Activated CD4-positive, alpha-beta memory T cell treated with anti-CD3 and anti-CD28 coated beads, Interleukin-2, amount 10 ng/mL, durations not matched to agents 7 days and 5 days (primary cell): ENCODE measurements at regions not wholly inside any gene's neighbourhood (a gene's known extent, or its start where the extent isn't known, plus 50 kb on each side); places are given as distances from the start of the nearest gene placed in this dataset.

Source experiments
- CTCF ChIA-PET: fragments of 350-600 bp; sonication (Branson Sonifier 250); formaldehyde crosslinking; loops from one replicate; lab custom pipeline; 2021; ENCODE audit warnings: antibody characterized with exemption, inconsistent platforms; lab: Charles Lee
- POLR2A ChIA-PET: fragments of 350-600 bp; sonication (Branson Sonifier 250); formaldehyde crosslinking; loops from one replicate; lab custom pipeline; 2021; ENCODE audit warnings: antibody characterized with exemption; lab: Charles Lee
- DNase-seq: peaks from one replicate; pipeline ENCODE4 v3.0.0-alpha.2; 2020
- H3K27ac Mint-ChIP-seq: one replicate; pipeline ENCODE4 v1.8.0; 2021; ENCODE audit warnings: mild to moderate bottlenecking, mixed read lengths
- H3K27me3 Mint-ChIP-seq: one replicate; pipeline ENCODE4 v1.8.0; 2021; ENCODE audit warnings: mixed read lengths
- H3K36me3 Mint-ChIP-seq: one replicate; pipeline ENCODE4 v1.8.0; 2021; ENCODE audit warnings: low read depth, mixed read lengths
- H3K4me1 Mint-ChIP-seq: one replicate; pipeline ENCODE4 v1.8.0; 2021; ENCODE audit warnings: mixed read lengths
- H3K4me3 Mint-ChIP-seq: one replicate; pipeline ENCODE4 v1.8.0; 2021; ENCODE audit warnings: mild to moderate bottlenecking, mixed read lengths
- H3K9me3 Mint-ChIP-seq: one replicate; pipeline ENCODE4 v1.8.0; 2021; ENCODE audit warnings: mixed read lengths

GRCh38 chr5:143664623-143665022 is 147.3 kb upstream of the HMHB1 start:
- Mint-ChIP-seq H3K36me3 (no peaks in the 10 kb centered on the region), H3K4me1 (no peaks in the 10 kb centered on the region), H3K27me3 (no peaks in the 10 kb centered on the region), H3K9me3 (no peaks in the 10 kb centered on the region), H3K27ac (no peak overlapping the region), H3K4me3 (no peak overlapping the region)
- ChIA-PET CTCF (no interaction called here), POLR2A (no interaction called here)
- no peak for DNase-seq

DNA sequence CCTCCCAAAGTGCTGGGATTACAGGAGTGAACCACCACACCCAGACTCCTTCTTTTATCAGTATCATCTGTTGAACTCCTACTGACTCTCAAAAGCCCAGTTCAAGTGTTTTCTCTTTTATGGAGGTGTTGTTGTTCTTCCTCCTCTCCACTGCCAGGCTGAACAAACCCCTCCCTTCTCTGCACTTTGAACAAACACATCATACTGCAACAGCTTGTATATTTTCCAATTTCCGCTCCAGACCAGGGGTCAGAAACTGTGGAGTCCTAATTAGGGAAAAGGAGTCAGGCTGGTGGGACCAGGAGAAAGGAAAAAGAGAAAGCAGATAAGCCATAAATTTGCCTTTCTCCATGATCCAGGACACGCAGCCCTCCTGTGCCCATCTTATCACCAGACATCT is 148.1 kb upstream of the HMHB1 start:
- Mint-ChIP-seq H3K27me3 (no peaks in the 10 kb centered on the region), H3K4me1 (peaks cover 2% of the 10 kb centered on the region), H3K9me3 (no peaks in the 10 kb centered on the region), H3K36me3 (no peaks in the 10 kb centered on the region), H3K4me3 (no peak overlapping the region), H3K27ac (no peak overlapping the region)
- no peak for DNase-seq
- ChIA-PET CTCF (no interaction called here), POLR2A (no interaction called here)

DNA sequence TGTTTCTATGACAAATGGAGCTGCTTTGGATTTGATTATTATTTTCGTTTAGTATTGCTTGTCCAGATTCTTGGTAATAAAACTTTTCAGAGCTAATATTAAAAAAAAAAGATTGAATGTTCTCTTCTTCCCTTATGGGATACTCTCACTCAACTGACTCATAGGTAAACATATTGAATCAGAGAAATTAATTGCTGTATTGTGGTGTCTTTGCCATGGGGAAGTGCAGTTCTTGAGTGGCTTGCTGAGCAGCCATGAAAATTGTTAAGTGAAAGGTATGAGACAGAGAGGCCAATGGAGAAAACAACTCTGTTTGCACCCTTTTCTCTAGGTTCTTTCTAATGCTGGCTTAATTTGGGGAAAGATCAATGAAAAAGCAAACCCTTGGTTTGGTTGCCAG is 149.9 kb upstream of the HMHB1 start:
- no peaks in the 10 kb centered on the region for H3K9me3 Mint-ChIP-seq
- POLR2A ChIA-PET = no interaction called here

DNA sequence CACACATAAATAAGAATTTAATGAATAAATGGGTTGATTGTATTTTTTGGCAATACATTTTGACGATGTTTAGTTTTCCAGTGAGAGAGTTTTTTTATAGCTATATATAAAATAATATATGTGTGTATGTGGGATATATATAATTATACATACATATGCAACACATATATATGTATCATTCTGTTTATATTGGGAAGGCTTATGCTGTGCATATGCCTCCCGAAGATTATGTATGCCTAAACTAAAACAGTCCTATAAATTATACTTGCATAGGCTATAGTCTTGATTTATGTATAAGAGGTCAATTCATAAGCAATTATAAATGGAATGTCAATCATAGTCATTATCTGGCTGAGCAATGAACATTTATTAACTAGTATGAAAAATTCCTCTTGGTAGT is 151.3 kb upstream of the HMHB1 start:
- ChIA-PET CTCF (no interaction called here), POLR2A (no interaction called here)
- Mint-ChIP-seq H3K27me3 (no peaks in the 10 kb centered on the region), H3K36me3 (no peaks in the 10 kb centered on the region), H3K27ac (no peak overlapping the region), H3K4me3 (no peak overlapping the region), H3K9me3 (no peaks in the 10 kb centered on the region), H3K4me1 (peaks cover 2% of the 10 kb centered on the region)
- DNase-seq = no peak

More for the DNA sequence above, 149.9 kb upstream of the HMHB1 start:
- H3K27me3 Mint-ChIP-seq = no peaks in the 10 kb centered on the region
- no peak overlapping the region for H3K27ac Mint-ChIP-seq
- DNase-seq = no peak
- no peak overlapping the region for H3K4me3 Mint-ChIP-seq
- CTCF ChIA-PET = no interaction called here
- H3K36me3 Mint-ChIP-seq = no peaks in the 10 kb centered on the region
- peaks cover 2% of the 10 kb centered on the region for H3K4me1 Mint-ChIP-seq

DNA sequence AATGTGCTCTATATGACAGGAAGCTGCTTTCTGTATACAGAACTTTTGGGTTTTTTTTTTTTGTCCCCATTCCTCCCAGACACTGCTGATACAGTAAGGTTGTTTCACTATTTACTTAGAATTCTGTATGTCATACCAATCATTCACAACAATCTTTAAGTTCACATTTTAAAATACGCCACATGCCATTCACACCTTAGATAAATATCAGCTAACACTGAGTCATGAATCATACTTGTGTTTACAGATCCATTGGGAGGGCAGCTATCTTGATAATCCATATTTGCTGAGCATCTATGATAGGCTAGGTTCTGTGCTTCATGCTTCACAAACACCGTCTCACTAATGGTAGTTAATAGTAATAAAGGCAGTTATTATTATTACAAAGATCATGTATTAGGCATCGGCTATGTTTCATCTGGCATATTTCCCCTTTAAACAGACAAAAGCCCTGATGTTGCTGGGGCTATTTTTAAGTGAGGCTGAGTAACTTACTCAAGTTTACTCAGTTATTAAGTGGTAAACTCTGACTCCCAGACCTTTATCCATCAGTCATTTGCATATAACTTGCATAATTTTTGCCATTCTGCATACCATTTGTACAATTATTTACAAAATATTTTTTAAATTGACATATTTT is 152.2 kb upstream of the HMHB1 start:
- DNase-seq = no peak
- H3K27ac Mint-ChIP-seq = no peak overlapping the region
- no peak overlapping the region for H3K4me3 Mint-ChIP-seq
- H3K9me3 Mint-ChIP-seq = no peaks in the 10 kb centered on the region
- POLR2A ChIA-PET = no interaction called here
- H3K4me1 Mint-ChIP-seq = peaks cover 2% of the 10 kb centered on the region
- CTCF ChIA-PET = no interaction called here
- no peaks in the 10 kb centered on the region for H3K27me3 Mint-ChIP-seq
- H3K36me3 Mint-ChIP-seq = no peaks in the 10 kb centered on the region

- no peak overlapping the region for H3K4me3 Mint-ChIP-seq
- H3K36me3 Mint-ChIP-seq = no peaks in the 10 kb centered on the region
- H3K4me1 Mint-ChIP-seq = peaks cover 2% of the 10 kb centered on the region
- no peaks in the 10 kb centered on the region for H3K9me3 Mint-ChIP-seq
- DNase-seq = no peak
- no peaks in the 10 kb centered on the region for H3K27me3 Mint-ChIP-seq
- ChIA-PET CTCF (no interaction called here), POLR2A (no interaction called here)
- H3K27ac Mint-ChIP-seq = no peak overlapping the region
Observed at GRCh38 chr5:143658956-143659355, 153.0 kb upstream of the HMHB1 start.

- Mint-ChIP-seq H3K36me3 (no peaks in the 10 kb centered on the region), H3K9me3 (peaks cover 5% of the 10 kb centered on the region), H3K27me3 (no peaks in the 10 kb centered on the region), H3K4me3 (no peak overlapping the region), H3K27ac (no peak overlapping the region), H3K4me1 (peaks cover 9% of the 10 kb centered on the region)
- DNase-seq = no peak
- ChIA-PET POLR2A (no interaction called here), CTCF (no interaction called here)
Observed at GRCh38 chr5:143657647-143658285, 154.2 kb upstream of the HMHB1 start.

- ChIA-PET POLR2A (no interaction called here), CTCF (no interaction called here)
- Mint-ChIP-seq H3K4me1 (peaks cover 9% of the 10 kb centered on the region), H3K4me3 (no peak overlapping the region), H3K27ac (no peak overlapping the region), H3K27me3 (no peaks in the 10 kb centered on the region), H3K36me3 (no peaks in the 10 kb centered on the region), H3K9me3 (peaks cover 5% of the 10 kb centered on the region)
- DNase-seq = no peak
Observed at GRCh38 chr5:143653766-143654282, 158.1 kb upstream of the HMHB1 start.

- Mint-ChIP-seq H3K27me3 (no peaks in the 10 kb centered on the region), H3K4me1 (peaks cover 9% of the 10 kb centered on the region), H3K9me3 (peaks cover 5% of the 10 kb centered on the region), H3K4me3 (no peak overlapping the region), H3K36me3 (no peaks in the 10 kb centered on the region), H3K27ac (no peak overlapping the region)
- CTCF ChIA-PET = no interaction called here
- DNase-seq = no peak
- POLR2A ChIA-PET = no interaction called here
Observed at GRCh38 chr5:143653256-143653655, 158.7 kb upstream of the HMHB1 start.

GRCh38 chr5:143652108-143652700 is 159.8 kb upstream of the HMHB1 start:
- H3K27me3 Mint-ChIP-seq = no peaks in the 10 kb centered on the region
- DNase-seq = no peak
- H3K4me3 Mint-ChIP-seq = no peak overlapping the region
- CTCF ChIA-PET = no interaction called here
- H3K27ac Mint-ChIP-seq = no peak overlapping the region
- H3K4me1 Mint-ChIP-seq = peaks cover 9% of the 10 kb centered on the region
- POLR2A ChIA-PET = no interaction called here
- H3K36me3 Mint-ChIP-seq = no peaks in the 10 kb centered on the region
- peaks cover 5% of the 10 kb centered on the region for H3K9me3 Mint-ChIP-seq

GRCh38 chr5:143649937-143650621 is 161.9 kb upstream of the HMHB1 start:
- H3K36me3 Mint-ChIP-seq = no peaks in the 10 kb centered on the region
- ChIA-PET POLR2A (no interaction called here), CTCF (no interaction called here)

GRCh38 chr5:143648696-143649095 is 163.3 kb upstream of the HMHB1 start:
- ChIA-PET POLR2A (no interaction called here), CTCF (no interaction called here)
- no peak overlapping the region for H3K4me3 Mint-ChIP-seq
- H3K36me3 Mint-ChIP-seq = no peaks in the 10 kb centered on the region
- H3K27me3 Mint-ChIP-seq = no peaks in the 10 kb centered on the region
- H3K9me3 Mint-ChIP-seq = peaks cover 2% of the 10 kb centered on the region
- H3K4me1 Mint-ChIP-seq = peaks cover 9% of the 10 kb centered on the region
- no peak overlapping the region for H3K27ac Mint-ChIP-seq
- DNase-seq = no peak

More at GRCh38 chr5:143649937-143650621, 161.9 kb upstream of the HMHB1 start:
- H3K4me3 Mint-ChIP-seq = no peak overlapping the region
- H3K27me3 Mint-ChIP-seq = no peaks in the 10 kb centered on the region
- no peak overlapping the region for H3K27ac Mint-ChIP-seq
- DNase-seq = no peak
- H3K4me1 Mint-ChIP-seq = peaks cover 9% of the 10 kb centered on the region
- H3K9me3 Mint-ChIP-seq = peaks cover 5% of the 10 kb centered on the region

DNA sequence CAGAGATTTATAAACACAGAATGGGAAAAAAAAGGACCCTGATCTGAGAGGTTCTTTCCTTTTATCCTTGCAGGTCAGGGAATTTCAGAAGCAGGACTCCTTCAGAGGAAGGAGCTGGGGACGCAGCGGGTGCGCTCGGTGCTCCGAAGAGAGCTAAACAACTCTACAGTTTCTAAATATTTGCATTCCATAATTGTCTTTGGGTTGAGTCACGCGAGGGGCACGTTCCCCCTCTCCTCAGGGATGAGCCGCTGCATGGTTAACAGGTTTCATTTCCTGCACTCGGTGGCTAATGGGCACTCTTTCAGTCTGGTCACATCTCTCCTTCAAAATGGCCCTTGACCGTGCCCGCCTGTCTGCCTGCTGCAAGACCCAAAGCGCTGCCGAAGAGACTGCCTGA is 165.0 kb upstream of the HMHB1 start:
- no peak overlapping the region for H3K4me3 Mint-ChIP-seq
- ChIA-PET POLR2A (interaction anchor here (1.0 kb wide), 1 partner anchor 10 kb away, joined by 3 read pairs; no protein-coding TSS in a partner anchor), CTCF (no interaction called here)
- peaks cover 3% of the 10 kb centered on the region for H3K4me1 Mint-ChIP-seq
- H3K27ac Mint-ChIP-seq = no peak overlapping the region
- no peaks in the 10 kb centered on the region for H3K36me3 Mint-ChIP-seq
- no peaks in the 10 kb centered on the region for H3K9me3 Mint-ChIP-seq
- no peak for DNase-seq
- H3K27me3 Mint-ChIP-seq = no peaks in the 10 kb centered on the region
